Keratinocyte (primary cell): ENCODE measurements at regions not wholly inside any gene's neighbourhood (a gene's known extent, or its start where the extent isn't known, plus 50 kb on each side); places are given as distances from the start of the nearest gene placed in this dataset.

ENCODE experiments used
- DNase-seq: peaks from one replicate; pipeline ENCODE4 v3.0.0-alpha.2; 2011; ENCODE audit warnings: low read depth, missing footprints, low spot score
- FAIRE-seq: peaks from 2 replicates; lab custom pipeline; 2011; peaks lifted over from hg19 to GRCh38; lab: Jason Lieb, UNC
- H2AFZ ChIP-seq: 2 replicates; pipeline ENCODE4 v1.6.0; 2012; ENCODE audit warnings: low read length, control low read depth, inconsistent platforms; ENCODE audit not compliant: control insufficient read depth
- H3K27ac ChIP-seq: 2 replicates; pipeline ENCODE4 v1.5.1; 2011; ENCODE audit warnings: low read length; ENCODE audit not compliant: control insufficient read depth, insufficient read depth
- H3K27me3 ChIP-seq: 3 replicates; pipeline ENCODE4 v1.6.0; 2011; ENCODE audit warnings: low read length; ENCODE audit not compliant: control insufficient read depth, insufficient read depth; ENCODE audit errors: extremely low read depth
- H3K36me3 ChIP-seq, 2 experiments: 2 replicates in 1 of 2; 3 replicates in 1 of 2; pipeline ENCODE4 v1.5.1; 2011; ENCODE audit warnings: low read length in 2 of 2, mild to moderate bottlenecking in 1 of 2; ENCODE audit not compliant: control insufficient read depth in 2 of 2, insufficient read depth in 2 of 2; ENCODE audit errors: extremely low read depth in 1 of 2
- H3K4me1 ChIP-seq: 3 replicates; pipeline ENCODE4 v1.5.1; 2011; ENCODE audit warnings: low read length; ENCODE audit not compliant: control insufficient read depth, insufficient read depth; ENCODE audit errors: extremely low read depth
- H3K4me2 ChIP-seq: 3 replicates; pipeline ENCODE4 v1.6.0; 2011; ENCODE audit warnings: low read depth, low read length; ENCODE audit not compliant: control insufficient read depth, insufficient read depth; ENCODE audit errors: extremely low read depth
- H3K4me3 ChIP-seq, 3 experiments: fragments of 200-600 bp in 1 of 3; sonication (generic) in 1 of 3; 2 replicates in 2 of 3; 3 replicates in 1 of 3; pipeline ENCODE4 v1.5.1; 2011 to 2016; ENCODE audit warnings: low read length in 3 of 3, mild to moderate bottlenecking in 3 of 3, control low read depth in 2 of 3, inconsistent platforms in 1 of 3, low read depth in 1 of 3, mixed read lengths in 1 of 3, mixed run types in 1 of 3, moderate library complexity in 1 of 3; ENCODE audit not compliant: control insufficient read depth in 2 of 3, insufficient read depth in 2 of 3; ENCODE audit errors: extremely low read depth in 1 of 3
- H3K79me2 ChIP-seq: 2 replicates; pipeline ENCODE4 v1.6.0; 2012; ENCODE audit warnings: low read length; ENCODE audit not compliant: control insufficient read depth, insufficient read depth
- H3K9ac ChIP-seq: 3 replicates; pipeline ENCODE4 v1.6.0; 2011; ENCODE audit warnings: low read length; ENCODE audit not compliant: control insufficient read depth, insufficient read depth; ENCODE audit errors: extremely low read depth
- H3K9me1 ChIP-seq: 3 replicates; pipeline ENCODE4 v1.6.0; 2011; ENCODE audit warnings: low read length; ENCODE audit not compliant: control insufficient read depth, insufficient read depth; ENCODE audit errors: extremely low read depth
- H3K9me3 ChIP-seq: 2 replicates; pipeline ENCODE4 v1.5.1; 2012; ENCODE audit warnings: low read depth, low read length; ENCODE audit not compliant: control insufficient read depth
- H4K20me1 ChIP-seq: 3 replicates; pipeline ENCODE4 v1.6.0; 2011; ENCODE audit warnings: low read length; ENCODE audit not compliant: control insufficient read depth, insufficient read depth; ENCODE audit errors: extremely low read depth
- CTCF ChIP-seq, 3 experiments: IDR thresholded peaks in 1 of 3; conservative IDR thresholded peaks in 1 of 3; optimal IDR thresholded peaks in 1 of 3; 2 replicates in 2 of 3; 3 replicates in 1 of 3; pipeline versions ENCODE3 to v1.5.1; 2011; ENCODE audit warnings: low read length in 3 of 3, mild to moderate bottlenecking in 3 of 3, moderate library complexity in 2 of 3, control low read depth in 1 of 3, inconsistent platforms in 1 of 3; ENCODE audit not compliant: insufficient read depth in 2 of 3; ENCODE audit errors: extremely low read depth in 1 of 3
- EZH2 ChIP-seq: IDR thresholded peaks from one replicate; pipeline ENCODE4 v1.6.1; 2012; ENCODE audit warnings: inconsistent platforms, mild to moderate bottlenecking, low read length, moderate library complexity
- dilution Hi-C: fragments of 300-500 bp; cut with MboI; formaldehyde crosslinking; loops from one replicate; pipeline ENCODE4 v1.7.0; 2020; ENCODE audit warnings: low sequenced_read_pairs; ENCODE audit not compliant: extremely low pct_ligation_motif_present

GRCh38 chr18:67695684-67696083 lies 179.2 kb upstream of the DSEL start:
- no peak overlapping the region for H3K4me2 ChIP-seq
- H3K36me3 ChIP-seq: no peaks in the 10 kb centered on the region
- H3K27me3 ChIP-seq: no peaks in the 10 kb centered on the region
- TF ChIP-seq CTCF (optimal IDR thresholded peaks at IDR 0.05 in 1 of 3, IDR thresholded peaks at IDR 0.05 in 1 of 3, conservative IDR thresholded peaks at IDR 0.05 in 1 of 3; ENCODE audit: extremely low read depth in 1 of 3, insufficient read depth in 2 of 3, low read length in 3 of 3) (no peak), EZH2 (no peak)
- no peak overlapping the region for H3K9ac ChIP-seq
- no peak overlapping the region for H3K4me3 ChIP-seq
- H3K9me1 ChIP-seq: no peaks in the 10 kb centered on the region
- dilution Hi-C loops: no loop called here
- no peak overlapping the region for H3K27ac ChIP-seq
- no peak for FAIRE-seq
- no peak overlapping the region for H2AFZ ChIP-seq
- no peak for DNase-seq
- no peaks in the 10 kb centered on the region for H4K20me1 ChIP-seq
- H3K4me1 ChIP-seq: no peaks in the 10 kb centered on the region
- H3K9me3 ChIP-seq: no peaks in the 10 kb centered on the region
- no peaks in the 10 kb centered on the region for H3K79me2 ChIP-seq

GRCh38 chr18:67694787-67695186 lies 178.3 kb upstream of the DSEL start:
- dilution Hi-C loops: no loop called here
- H3K9ac ChIP-seq: no peak overlapping the region
- FAIRE-seq: no peak

More at GRCh38 chr18:67694787-67695186, 178.3 kb upstream of the DSEL start:
- Histone ChIP-seq H2AFZ (no peak overlapping the region), H4K20me1 (no peaks in the 10 kb centered on the region), H3K4me1 (no peaks in the 10 kb centered on the region), H3K27me3 (no peaks in the 10 kb centered on the region), H3K9me1 (no peaks in the 10 kb centered on the region), H3K27ac (no peak overlapping the region), H3K4me2 (no peak overlapping the region), H3K9me3 (no peaks in the 10 kb centered on the region), H3K79me2 (no peaks in the 10 kb centered on the region), H3K4me3 (no peak overlapping the region), H3K36me3 (no peaks in the 10 kb centered on the region)
- TF ChIP-seq EZH2 (no peak), CTCF (optimal IDR thresholded peaks at IDR 0.05 in 1 of 3, IDR thresholded peaks at IDR 0.05 in 1 of 3, conservative IDR thresholded peaks at IDR 0.05 in 1 of 3; ENCODE audit: extremely low read depth in 1 of 3, insufficient read depth in 2 of 3, low read length in 3 of 3) (no peak)
- DNase-seq: no peak
